Transverse colon (tissue), 4 donors: ENCODE measurements at regions not wholly inside any gene's neighbourhood (a gene's known extent, or its start where the extent isn't known, plus 50 kb on each side); places are given as distances from the start of the nearest gene placed in this dataset.

Experiments used
- POLR2A ChIP-seq: fragments of 450-650 bp; IDR thresholded peaks from one replicate; pipeline ENCODE4 v1.6.1; 2016; ENCODE audit warnings: antibody characterized with exemption, mild to moderate bottlenecking, moderate library complexity
- POLR2AphosphoS5 ChIP-seq, 3 donors: sonication (generic); formaldehyde crosslinking; IDR thresholded peaks; one replicate each; pipeline ENCODE4 v1.6.1; 2016; ENCODE audit warnings: antibody characterized with exemption in 3 of 3
- TF ChIP-seq, protein P1 (sequence below), 5 experiments: fragments of 200-600 bp in 3 of 5; fragments of 450-650 bp in 2 of 5; sonication (generic) in 3 of 5; IDR thresholded peaks; 1 replicate in 2 of 5; 2 replicates in 3 of 5; pipeline ENCODE4 v1.5.1; 2016 to 2017; ENCODE audit warnings: antibody characterized with exemption in 5 of 5, inconsistent platforms in 3 of 5, mild to moderate bottlenecking in 2 of 5, moderate library complexity in 1 of 5

DNA sequence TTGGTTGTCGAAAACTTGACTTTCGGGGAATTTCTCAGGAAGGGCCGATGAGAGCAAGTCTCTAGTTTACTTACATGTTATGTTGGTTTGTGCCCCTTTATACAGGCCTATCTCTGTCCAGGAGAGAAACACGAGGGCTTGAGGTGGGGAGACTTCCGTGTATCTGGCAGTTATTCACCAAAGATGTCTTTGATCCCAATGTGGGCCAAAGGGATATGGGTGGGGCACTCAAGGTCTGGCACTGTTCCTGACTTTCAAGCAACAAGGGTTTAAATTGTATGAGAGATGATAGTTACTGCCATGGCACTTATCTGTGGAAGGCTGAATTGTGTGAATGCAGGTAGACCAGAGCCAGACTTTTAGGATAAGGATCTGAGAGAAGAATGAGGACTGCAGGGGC, 137.2 kb upstream of the DHRS4 start:
- TF ChIP-seq, protein P1, sequence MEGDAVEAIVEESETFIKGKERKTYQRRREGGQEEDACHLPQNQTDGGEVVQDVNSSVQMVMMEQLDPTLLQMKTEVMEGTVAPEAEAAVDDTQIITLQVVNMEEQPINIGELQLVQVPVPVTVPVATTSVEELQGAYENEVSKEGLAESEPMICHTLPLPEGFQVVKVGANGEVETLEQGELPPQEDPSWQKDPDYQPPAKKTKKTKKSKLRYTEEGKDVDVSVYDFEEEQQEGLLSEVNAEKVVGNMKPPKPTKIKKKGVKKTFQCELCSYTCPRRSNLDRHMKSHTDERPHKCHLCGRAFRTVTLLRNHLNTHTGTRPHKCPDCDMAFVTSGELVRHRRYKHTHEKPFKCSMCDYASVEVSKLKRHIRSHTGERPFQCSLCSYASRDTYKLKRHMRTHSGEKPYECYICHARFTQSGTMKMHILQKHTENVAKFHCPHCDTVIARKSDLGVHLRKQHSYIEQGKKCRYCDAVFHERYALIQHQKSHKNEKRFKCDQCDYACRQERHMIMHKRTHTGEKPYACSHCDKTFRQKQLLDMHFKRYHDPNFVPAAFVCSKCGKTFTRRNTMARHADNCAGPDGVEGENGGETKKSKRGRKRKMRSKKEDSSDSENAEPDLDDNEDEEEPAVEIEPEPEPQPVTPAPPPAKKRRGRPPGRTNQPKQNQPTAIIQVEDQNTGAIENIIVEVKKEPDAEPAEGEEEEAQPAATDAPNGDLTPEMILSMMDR (IDR thresholded peaks at IDR 0.05), result no peak
- TF ChIP-seq POLR2A (no peak), POLR2AphosphoS5 (IDR thresholded peaks at IDR 0.05) (no peak)
